ENCODE measurements at regions not wholly inside any gene's neighbourhood (a gene's known extent, or its start where the extent isn't known, plus 50 kb on each side); places are given as distances from the start of the nearest gene placed in this dataset.

DNA sequence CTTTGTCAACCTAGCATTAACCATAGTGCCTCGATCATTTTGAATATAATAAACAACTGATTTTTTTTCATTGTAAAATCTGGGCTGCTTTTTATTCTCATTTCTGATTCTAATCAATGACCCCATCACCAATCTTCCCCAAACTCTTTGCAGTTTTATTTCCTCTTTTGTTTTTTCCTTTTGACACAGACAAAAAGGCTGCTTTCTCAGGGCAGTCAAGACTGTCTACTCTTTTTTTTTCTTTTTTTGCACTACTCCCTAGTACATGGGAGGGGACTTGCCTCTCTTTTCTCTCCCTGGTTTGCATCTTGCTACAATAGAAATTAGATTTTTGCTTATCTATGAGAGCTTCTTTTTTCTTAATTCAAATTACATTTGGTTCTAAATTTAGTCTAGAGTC is 987.9 kb downstream of the ADGRL2 start:
- Histone ChIP-seq H3K4me3 (no peak overlapping the region), H3K27me3 (ENCODE audit: low read depth) (no peaks in the 10 kb centered on the region), H3K36me3 (no peaks in the 10 kb centered on the region), H3K27ac (replicated peaks) (no peak overlapping the region), H3K9me3 (replicated peaks) (peaks cover 17% of the 10 kb centered on the region), H3K4me1 (no peaks in the 10 kb centered on the region)
- TF ChIP-seq, protein P1, sequence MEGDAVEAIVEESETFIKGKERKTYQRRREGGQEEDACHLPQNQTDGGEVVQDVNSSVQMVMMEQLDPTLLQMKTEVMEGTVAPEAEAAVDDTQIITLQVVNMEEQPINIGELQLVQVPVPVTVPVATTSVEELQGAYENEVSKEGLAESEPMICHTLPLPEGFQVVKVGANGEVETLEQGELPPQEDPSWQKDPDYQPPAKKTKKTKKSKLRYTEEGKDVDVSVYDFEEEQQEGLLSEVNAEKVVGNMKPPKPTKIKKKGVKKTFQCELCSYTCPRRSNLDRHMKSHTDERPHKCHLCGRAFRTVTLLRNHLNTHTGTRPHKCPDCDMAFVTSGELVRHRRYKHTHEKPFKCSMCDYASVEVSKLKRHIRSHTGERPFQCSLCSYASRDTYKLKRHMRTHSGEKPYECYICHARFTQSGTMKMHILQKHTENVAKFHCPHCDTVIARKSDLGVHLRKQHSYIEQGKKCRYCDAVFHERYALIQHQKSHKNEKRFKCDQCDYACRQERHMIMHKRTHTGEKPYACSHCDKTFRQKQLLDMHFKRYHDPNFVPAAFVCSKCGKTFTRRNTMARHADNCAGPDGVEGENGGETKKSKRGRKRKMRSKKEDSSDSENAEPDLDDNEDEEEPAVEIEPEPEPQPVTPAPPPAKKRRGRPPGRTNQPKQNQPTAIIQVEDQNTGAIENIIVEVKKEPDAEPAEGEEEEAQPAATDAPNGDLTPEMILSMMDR (IDR thresholded peaks at IDR 0.05; ENCODE audit: borderline replicate concordance), result no peak
- intact Hi-C loops (cut with micrococcal nuclease), result no loop called here
- DNase-seq, result no peak

DNA sequence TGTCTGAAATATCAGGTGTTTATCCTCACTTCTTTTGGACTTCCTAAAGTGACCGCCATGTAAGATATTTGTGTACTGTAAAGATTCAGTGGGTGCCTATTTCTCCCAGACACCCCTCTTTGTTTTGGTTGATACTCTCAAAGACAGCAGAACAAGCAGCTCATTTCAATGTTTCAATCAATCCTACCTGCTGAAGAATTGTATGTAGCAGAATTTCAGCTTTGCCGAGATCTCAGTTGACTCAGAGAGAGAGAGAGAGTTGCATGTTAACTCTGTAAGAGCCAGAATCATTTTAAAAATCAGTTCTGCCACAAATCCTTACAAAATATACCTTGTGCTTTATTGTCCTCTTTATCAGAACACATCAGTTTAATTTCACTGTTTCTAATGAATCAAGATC is 987.3 kb downstream of the ADGRL2 start:
- no peak for DNase-seq
- Histone ChIP-seq H3K4me3 (no peak overlapping the region), H3K9me3 (replicated peaks) (peaks cover 17% of the 10 kb centered on the region), H3K27me3 (ENCODE audit: low read depth) (no peaks in the 10 kb centered on the region), H3K36me3 (no peaks in the 10 kb centered on the region), H3K4me1 (no peaks in the 10 kb centered on the region), H3K27ac (replicated peaks) (no peak overlapping the region)
- TF ChIP-seq, protein P1 (IDR thresholded peaks at IDR 0.05; ENCODE audit: borderline replicate concordance), result no peak
- intact Hi-C loops (cut with micrococcal nuclease), result no loop called here

DNA sequence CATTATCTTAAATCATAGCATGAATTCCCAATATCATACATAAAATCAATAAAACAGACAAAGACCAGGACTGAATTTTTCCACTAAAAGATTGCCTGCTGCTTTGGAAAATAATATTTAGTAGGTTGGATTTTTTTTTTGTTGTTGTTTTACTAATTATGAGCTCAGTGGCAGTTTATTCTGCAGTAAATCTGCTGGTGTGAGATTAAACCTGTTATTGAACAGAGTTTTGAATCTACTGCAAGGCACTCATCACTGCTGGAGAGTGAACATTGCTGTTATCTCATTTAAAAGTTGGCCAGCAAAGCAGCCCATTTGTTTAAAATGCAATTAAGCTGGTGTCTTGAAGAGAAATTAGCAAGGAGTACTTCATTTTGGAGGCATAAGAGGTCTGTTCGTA is 986.1 kb downstream of the ADGRL2 start:
- peaks cover 17% of the 10 kb centered on the region for H3K9me3 ChIP-seq (replicated peaks)
- H3K4me3 ChIP-seq, result no peak overlapping the region
- TF ChIP-seq, protein P1 (IDR thresholded peaks at IDR 0.05; ENCODE audit: borderline replicate concordance), result no peak
- no peaks in the 10 kb centered on the region for H3K27me3 ChIP-seq (ENCODE audit: low read depth)
- no peaks in the 10 kb centered on the region for H3K36me3 ChIP-seq
- H3K27ac ChIP-seq (replicated peaks), result no peak overlapping the region
- intact Hi-C loops (cut with micrococcal nuclease), result no loop called here
- no peaks in the 10 kb centered on the region for H3K4me1 ChIP-seq
- no peak for DNase-seq

DNA sequence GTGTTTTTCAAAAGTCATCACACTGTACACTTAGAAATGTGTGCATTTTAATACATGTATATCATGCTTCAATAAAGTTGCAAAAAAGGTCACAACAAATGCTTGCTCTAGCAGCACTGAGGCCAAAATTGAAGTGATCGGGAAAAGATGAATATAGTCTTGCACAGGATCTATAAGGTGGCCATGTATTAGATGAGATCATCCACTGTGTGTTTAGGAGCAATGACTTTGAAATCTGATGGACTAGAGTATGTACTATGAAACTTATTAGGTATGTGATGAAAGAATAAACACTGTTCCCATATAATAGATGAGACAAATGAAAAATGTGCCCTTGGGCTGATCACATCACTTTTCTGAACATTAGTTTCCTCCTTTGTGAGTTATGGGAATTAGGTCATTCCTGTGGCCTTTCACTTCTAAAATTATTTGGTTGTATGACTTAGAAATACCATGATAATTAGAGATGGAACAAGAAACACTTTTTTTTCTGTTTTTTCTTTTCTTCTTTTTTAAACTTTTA is 984.6 kb downstream of the ADGRL2 start:
- Histone ChIP-seq H3K4me3 (no peak overlapping the region), H3K9me3 (replicated peaks) (peaks cover 3% of the 10 kb centered on the region), H3K27me3 (ENCODE audit: low read depth) (no peaks in the 10 kb centered on the region), H3K4me1 (no peaks in the 10 kb centered on the region), H3K36me3 (no peaks in the 10 kb centered on the region), H3K27ac (replicated peaks) (no peak overlapping the region)
- TF ChIP-seq, protein P1 (IDR thresholded peaks at IDR 0.05; ENCODE audit: borderline replicate concordance), result no peak
- intact Hi-C loops (cut with micrococcal nuclease), result no loop called here
- DNase-seq, result no peak

DNA sequence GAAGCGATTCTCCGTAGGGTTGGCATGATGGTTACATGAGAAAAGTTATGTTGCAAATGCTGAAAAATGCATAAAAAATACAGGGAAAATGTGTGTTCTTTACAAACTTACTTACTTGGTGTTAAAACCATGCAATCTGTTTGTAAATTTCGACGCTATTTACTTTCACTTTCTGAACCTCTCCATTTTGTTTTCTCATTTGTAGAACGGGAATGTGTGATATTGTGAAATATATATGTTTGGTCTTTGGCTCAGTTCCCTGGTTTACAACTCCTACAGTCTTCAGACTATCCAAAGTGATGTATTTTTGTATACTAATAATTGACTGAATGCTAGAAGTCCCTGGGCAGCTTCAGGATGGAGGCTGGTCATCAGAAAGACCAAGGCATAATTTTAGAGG is 982.3 kb downstream of the ADGRL2 start:
- intact Hi-C loops (cut with micrococcal nuclease), result no loop called here
- Histone ChIP-seq H3K4me1 (no peaks in the 10 kb centered on the region), H3K36me3 (no peaks in the 10 kb centered on the region), H3K9me3 (replicated peaks) (no peaks in the 10 kb centered on the region), H3K27me3 (ENCODE audit: low read depth) (no peaks in the 10 kb centered on the region), H3K27ac (replicated peaks) (no peak overlapping the region), H3K4me3 (no peak overlapping the region)
- TF ChIP-seq, protein P1 (IDR thresholded peaks at IDR 0.05; ENCODE audit: borderline replicate concordance), result no peak
- no peak for DNase-seq

- Histone ChIP-seq H3K36me3 (no peaks in the 10 kb centered on the region), H3K27me3 (ENCODE audit: low read depth) (no peaks in the 10 kb centered on the region), H3K27ac (replicated peaks) (no peak overlapping the region), H3K4me3 (no peak overlapping the region), H3K4me1 (no peaks in the 10 kb centered on the region), H3K9me3 (replicated peaks) (no peaks in the 10 kb centered on the region)
- no peak for DNase-seq
- TF ChIP-seq, protein P1 (IDR thresholded peaks at IDR 0.05; ENCODE audit: borderline replicate concordance), result no peak
- intact Hi-C loops (cut with micrococcal nuclease), result no loop called here
Observed at GRCh38 chr1:82782599-82782998, 981.9 kb downstream of the ADGRL2 start.

Data from left ventricle myocardium inferior (tissue), 1 donor.